ENCODE measurements at regions not wholly inside any gene's neighbourhood (a gene's known extent, or its start where the extent isn't known, plus 50 kb on each side); places are given as distances from the start of the nearest gene placed in this dataset.

GRCh38 chr7:53539558-53539957 lies 504.1 kb downstream of the POM121L12 start:
- no peak for DNase-seq

GRCh38 chr7:53541475-53541874 lies 506.0 kb downstream of the POM121L12 start:
- peak; percentile 73 to 74 for DNase-seq

GRCh38 chr7:53542157-53542556 lies 506.7 kb downstream of the POM121L12 start:
- no peak for DNase-seq

Data from SHP77 (cell line).